Pancreas (tissue), 10 donors: ENCODE measurements at regions not wholly inside any gene's neighbourhood (a gene's known extent, or its start where the extent isn't known, plus 50 kb on each side); places are given as distances from the start of the nearest gene placed in this dataset.
"Not testable (repeated sequence)": the region's sequence is repeated elsewhere in the genome, so short reads cannot be mapped to it uniquely, and the experiment has no call there.

Experiments
- ATAC-seq, 4 donors: fragments of 200-7000 bp; cut with Tn5 transposase; one replicate each; pipeline versions ENCODE4 v1.8.0 to v1.9.1; 2020; ENCODE audit warnings: mild to moderate bottlenecking in 4 of 4, moderate library complexity in 4 of 4
- DNase-seq, 6 donors: peaks; one replicate each; pipeline ENCODE4 v3.0.0-alpha.2; 2020
- FAIRE-seq: peaks from 2 replicates; lab custom pipeline; 2012; peaks lifted over from hg19 to GRCh38; lab: Jason Lieb, UNC
- H3K27ac ChIP-seq, 4 donors: fragments of 200-600 bp; sonication (generic); 1 replicate in 3 of 4; 2 replicates in 1 of 4; pipeline versions ENCODE4 v1.5.0 to v1.8.0; 2020
- H3K27me3 ChIP-seq, 4 donors: fragments of 200-600 bp; one replicate each; pipeline ENCODE4 v1.8.0; 2021
- H3K36me3 ChIP-seq, 3 donors: fragments of 200-600 bp; sonication (generic) in 1 of 3; one replicate each; pipeline versions ENCODE4 v1.5.0 to v1.8.0; 2020 to 2021
- H3K4me1 ChIP-seq, 3 donors: fragments of 200-600 bp; one replicate each; pipeline ENCODE4 v1.8.0; 2021
- H3K4me3 ChIP-seq, 4 donors: fragments of 200-600 bp; sonication (generic) in 2 of 4; one replicate each; pipeline versions ENCODE4 v1.5.0 to v1.8.0; 2020 to 2021
- H3K9me3 ChIP-seq, 4 donors: fragments of 200-600 bp; one replicate each; pipeline ENCODE4 v1.8.0; 2021
- CTCF ChIP-seq, 4 donors: fragments of 200-600 bp; sonication (generic) in 3 of 4; IDR thresholded peaks; one replicate each; pipeline versions ENCODE4 v1.5.0 to v1.8.0; 2021; ENCODE audit warnings: antibody characterized with exemption in 4 of 4
- WGBS, 2 donors: extraction: QIAGEN DNeasy Blood & Tissue Kit; methylation state at CpG; one replicate each; pipeline ENCODE4 v1.1.7; 2013; 5-methylcytosine and 5-hydroxymethylcytosine counted together
- intact Hi-C, 3 donors: fragments of 100-400 bp; cut with DNase I; formaldehyde crosslinking; loops; one replicate each; pipeline versions ENCODE4 v1.11.1 to v1.14.2; 2022
- donor health status: healthy with polysubstance abuse.
- donor health status: DM: no; HTN: no; CAD: no; lungs with moderate emphysema.
- donor health status: DM: no; HTN: no; CAD: no.
- donor health status: control.
- donor health status: control.
- donor health status: Bipolar disorder and iron deficiency.
- donor health status: DM: yes; HTN: yes; CAD: no.
- donor health status: DM: no; HTN: no; CAD: no.
- donor health status: DM: no; HTN: no; CAD: no.
- donor health status: DM: yes; HTN: yes; CAD: no.

- Histone ChIP-seq H3K9me3 (no peaks in the 10 kb centered on the region), H3K27me3 (peaks cover 0 to 8% (median 0%) of the 10 kb centered on the region in 4 donors), H3K4me1 (no peaks in the 10 kb centered on the region), H3K36me3 (no peaks in the 10 kb centered on the region), H3K4me3 (no peak overlapping the region), H3K27ac (no peak overlapping the region)
- no peak for FAIRE-seq
- intact Hi-C loops, result no loop called here
- DNase-seq, result no peak
- no peak for ATAC-seq
- TF ChIP-seq CTCF (IDR thresholded peaks at IDR 0.05), result no peak
- 61 to 85% methylated on average over 2 of the region's 2 CpGs for WGBS, 2 donors
Measured at GRCh38 chrX:51215856-51216255, 116.8 kb upstream of the NUDT10 start.

GRCh38 chrX:51242212-51242611 lies 90.4 kb upstream of the NUDT10 start:
- WGBS, 2 donors, result 52 to 65% methylated on average over 4 of the region's 4 CpGs
- FAIRE-seq (no peak), DNase-seq (no peak), ATAC-seq (no peak)
- Histone ChIP-seq H3K4me1 (no peaks in the 10 kb centered on the region), H3K4me3 (no peak overlapping the region), H3K9me3 (peaks cover 0 to 6% (median 2%) of the 10 kb centered on the region in 4 donors), H3K27me3 (peaks cover 0 to 7% (median 0%) of the 10 kb centered on the region in 4 donors), H3K27ac (no peak overlapping the region), H3K36me3 (no peaks in the 10 kb centered on the region)
- intact Hi-C loops, result no loop called here
- no peak for TF ChIP-seq CTCF (IDR thresholded peaks at IDR 0.05)

DNA sequence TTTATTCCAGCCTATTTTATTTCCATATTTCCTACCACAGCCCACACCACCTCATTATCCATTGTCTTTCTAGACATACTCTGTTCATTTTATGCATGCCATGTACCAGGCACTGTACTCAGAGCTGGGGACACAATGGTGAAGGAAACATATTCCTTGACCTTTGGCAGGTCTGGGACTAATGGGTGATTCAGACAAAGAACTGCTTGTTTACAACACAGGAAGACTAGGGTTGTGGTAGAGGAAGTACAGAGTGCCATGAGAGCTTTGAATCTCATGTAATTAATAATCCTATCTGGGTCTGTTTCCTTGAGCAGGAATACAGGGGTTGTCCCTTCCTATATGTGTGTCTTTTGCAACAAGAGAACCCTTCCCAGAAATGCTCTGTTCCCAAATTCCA lies 75.1 kb upstream of the NUDT10 start:
- H3K4me1 ChIP-seq, result no peaks in the 10 kb centered on the region
- intact Hi-C loops, result no loop called here
- no peak for TF ChIP-seq CTCF (IDR thresholded peaks at IDR 0.05)
- H3K4me3 ChIP-seq, result no peak overlapping the region
- no peak overlapping the region for H3K27ac ChIP-seq
- H3K27me3 ChIP-seq, result peaks cover 0 to 5% (median 0%) of the 10 kb centered on the region in 4 donors
- FAIRE-seq, result no peak
- ATAC-seq, result no peak
- DNase-seq, result no peak
- no peaks in the 10 kb centered on the region for H3K36me3 ChIP-seq
- no peaks in the 10 kb centered on the region for H3K9me3 ChIP-seq

GRCh38 chrX:51262271-51262670 lies 70.4 kb upstream of the NUDT10 start:
- intact Hi-C loops, H3K9me3 ChIP-seq, H3K27me3 ChIP-seq, H3K36me3 ChIP-seq, H3K27ac ChIP-seq, H3K4me1 ChIP-seq, FAIRE-seq, H3K4me3 ChIP-seq, ATAC-seq: not testable (repeated sequence)
- whole genome bisulfite sequencing, 2 donors, result 68 to 81% methylated on average over 13 of the region's 13 CpGs
- DNase-seq, result peak in 1 of 6 donors; percentile 6

- Histone ChIP-seq H3K4me3 (no peak overlapping the region), H3K27ac (no peak overlapping the region), H3K36me3 (no peaks in the 10 kb centered on the region), H3K4me1 (no peaks in the 10 kb centered on the region), H3K27me3 (peaks cover 0 to 7% (median 0%) of the 10 kb centered on the region in 4 donors), H3K9me3 (no peaks in the 10 kb centered on the region)
- no peak for ATAC-seq
- DNase-seq, result no peak
- intact Hi-C loops, result no loop called here
- FAIRE-seq, result peak; percentile 43
- WGBS, 2 donors, result 41 to 60% methylated on average over 2 of the region's 2 CpGs
- no peak for TF ChIP-seq CTCF (IDR thresholded peaks at IDR 0.05)
Measured at GRCh38 chrX:51272638-51273037, 60.0 kb upstream of the NUDT10 start.
